HCT116 (cell line): ENCODE measurements at regions not wholly inside any gene's neighbourhood (a gene's known extent, or its start where the extent isn't known, plus 50 kb on each side); places are given as distances from the start of the nearest gene placed in this dataset.

Experiments
- ATAC-seq: fragments of 200-7000 bp; cut with Tn5 transposase; 2 replicates; pipeline ENCODE4 v1.9.1; 2020; ENCODE audit warnings: mild to moderate bottlenecking, moderate library complexity
- BruUV-seq: library from RNA; stranded (reverse); fragments of 400-500 nt; replicated peaks from 2 replicates; lab custom pipeline; 2021; lab: Mats Ljungman, UMichigan
- CTCF ChIA-PET: fragments of 300-600 bp; sonication (Branson Sonifier 250); formaldehyde crosslinking; loops from one replicate; lab custom pipeline; 2021; ENCODE audit warnings: antibody characterized with exemption; lab: Charles Lee
- POLR2A ChIA-PET: fragments of 300-600, 350-600 bp; sonication (Branson Sonifier 250); formaldehyde crosslinking; loops from one replicate; lab custom pipeline; 2021; ENCODE audit warnings: antibody characterized with exemption; lab: Charles Lee
- RAD21 ChIA-PET, 2 experiments: fragments of 300-600 bp; sonication (Branson Sonifier 250); formaldehyde crosslinking; loops; one replicate each; lab custom pipeline; 2023; ENCODE audit warnings: low total read pairs in 2 of 2; ENCODE audit not compliant: uncharacterized antibody in 2 of 2, unreplicated experiment in 2 of 2, low non-redundant PET in 1 of 2; lab: Charles Lee
- DNase-seq: peaks from one replicate; pipeline ENCODE4 v3.0.0-alpha.2; 2010; ENCODE audit warnings: low read depth, low spot score
- H2AFZ ChIP-seq: fragments of 200-600 bp; shearing (Covaris generic), sonication (generic); 2 replicates; pipeline ENCODE4 v1.6.1; 2017; ENCODE audit warnings: low read depth, mixed run types, mixed read lengths, antibody characterized with exemption, low read length; ENCODE audit not compliant: poor library complexity, severe bottlenecking
- H3K27ac ChIP-seq: 2 replicates; pipeline ENCODE4 v1.5.1; 2012; ENCODE audit warnings: low read depth, low read length
- H3K27me3 ChIP-seq: fragments of 200-600 bp; sonication (generic); 2 replicates; pipeline ENCODE4 v1.6.1; 2016; ENCODE audit warnings: mixed run types, low read length, mixed read lengths; ENCODE audit not compliant: insufficient read depth
- H3K36me3 ChIP-seq, 2 experiments: fragments of 200-500 bp in 1 of 2; fragments of 200-600 bp in 1 of 2; sonication (Bioruptor generic) in 1 of 2; sonication (generic) in 1 of 2; 2 replicates each; pipeline versions ENCODE4 v1.5.1 to v1.6.1; 2014 to 2016; ENCODE audit warnings: low read length in 2 of 2, inconsistent platforms in 1 of 2, mixed read lengths in 1 of 2, mixed run types in 1 of 2; ENCODE audit not compliant: insufficient read depth in 2 of 2, control insufficient read depth in 1 of 2
- H3K4me1 ChIP-seq, 2 experiments: fragments of 200-600 bp in 1 of 2; sonication (generic) in 1 of 2; 2 replicates each; pipeline versions ENCODE4 v1.5.1 to v1.6.1; 2012 to 2017; ENCODE audit warnings: low read length in 2 of 2, inconsistent platforms in 1 of 2, mild to moderate bottlenecking in 1 of 2, mixed read lengths in 1 of 2, mixed run types in 1 of 2, moderate library complexity in 1 of 2; ENCODE audit not compliant: insufficient read depth in 2 of 2, control insufficient read depth in 1 of 2
- H3K4me2 ChIP-seq: fragments of 200-600 bp; sonication (generic); 2 replicates; pipeline ENCODE4 v1.6.1; 2017; ENCODE audit warnings: mixed run types, low read length, mixed read lengths
- H3K4me3 ChIP-seq, 2 experiments: fragments of 200-600 bp in 1 of 2; sonication (generic) in 1 of 2; replicated peaks in 1 of 2; 2 replicates each; pipeline ENCODE4 v1.5.1; 2011 to 2016; ENCODE audit warnings: low read length in 2 of 2, control low read depth in 1 of 2, low read depth in 1 of 2, mild to moderate bottlenecking in 1 of 2, mixed read lengths in 1 of 2, mixed run types in 1 of 2
- H3K79me2 ChIP-seq: fragments of 200-600 bp; sonication (generic); 2 replicates; pipeline ENCODE4 v1.6.1; 2017; ENCODE audit warnings: mild to moderate bottlenecking, mixed run types, low read length, moderate library complexity, mixed read lengths; ENCODE audit not compliant: insufficient read depth
- H3K9ac ChIP-seq: fragments of 200-600 bp; sonication (generic); 2 replicates; pipeline ENCODE4 v1.6.1; 2016; ENCODE audit warnings: low read length, mixed read lengths
- H3K9me2 ChIP-seq: fragments of 200-600 bp; sonication (generic), shearing (Covaris generic); 2 replicates; pipeline ENCODE4 v1.6.1; 2017; ENCODE audit warnings: mixed run types, mild to moderate bottlenecking, moderate library complexity; ENCODE audit not compliant: insufficient read depth
- H3K9me3 ChIP-seq, 2 experiments: fragments of 200-500 bp in 1 of 2; fragments of 200-600 bp in 1 of 2; sonication (Bioruptor generic) in 1 of 2; sonication (generic) in 1 of 2; 2 replicates each; pipeline ENCODE4 v1.6.1; 2014 to 2017; ENCODE audit warnings: low read length in 2 of 2, mixed read lengths in 2 of 2, inconsistent platforms in 1 of 2, low read depth in 1 of 2, mild to moderate bottlenecking in 1 of 2, mixed run types in 1 of 2, moderate library complexity in 1 of 2; ENCODE audit not compliant: control insufficient read depth in 1 of 2, insufficient read depth in 1 of 2
- H4K20me1 ChIP-seq: fragments of 200-600 bp; sonication (generic), shearing (Covaris generic); 2 replicates; pipeline ENCODE4 v1.6.1; 2017; ENCODE audit warnings: mixed run types, mild to moderate bottlenecking, moderate library complexity; ENCODE audit not compliant: insufficient read depth
- CBX3 ChIP-seq: IDR thresholded peaks from 2 replicates; pipeline ENCODE4 v1.6.1; 2012; ENCODE audit warnings: low read depth
- CTCF ChIP-seq, 3 experiments: fragments of 200-600 bp in 1 of 3; sonication (generic) in 1 of 3; IDR thresholded peaks in 2 of 3; conservative IDR thresholded peaks in 1 of 3; 2 replicates each; pipeline ENCODE4 v1.5.1; 2012 to 2017; ENCODE audit warnings: low read depth in 2 of 3, low read length in 2 of 3, antibody characterized with exemption in 1 of 3, borderline replicate concordance in 1 of 3, control low read depth in 1 of 3, mild to moderate bottlenecking in 1 of 3, mixed read lengths in 1 of 3, mixed run types in 1 of 3, moderate library complexity in 1 of 3; ENCODE audit not compliant: insufficient read depth in 1 of 3
- EGR1 ChIP-seq: IDR thresholded peaks from 2 replicates; pipeline ENCODE4 v1.6.1; 2012; ENCODE audit warnings: low read depth
- ELF1 ChIP-seq: IDR thresholded peaks from 2 replicates; pipeline ENCODE4 v1.6.1; 2012; ENCODE audit warnings: low read depth, borderline replicate concordance
- RAD21 ChIP-seq: IDR thresholded peaks from 2 replicates; pipeline ENCODE4 v1.6.1; 2012; ENCODE audit warnings: low read depth, mild to moderate bottlenecking
- REST ChIP-seq: IDR thresholded peaks from 2 replicates; pipeline ENCODE4 v1.6.1; 2012; ENCODE audit warnings: low read depth
- YY1 ChIP-seq: IDR thresholded peaks from 2 replicates; pipeline ENCODE4 v1.6.1; 2011; ENCODE audit warnings: low read length, low read depth, moderate library complexity, mild to moderate bottlenecking; ENCODE audit not compliant: insufficient replicate concordance; ENCODE audit errors: extremely low read depth
- ZBTB33 ChIP-seq: IDR thresholded peaks from 2 replicates; pipeline ENCODE4 v1.6.1; 2011; ENCODE audit warnings: mild to moderate bottlenecking, low read length, moderate library complexity; ENCODE audit not compliant: insufficient replicate concordance; ENCODE audit errors: extremely low read depth
- intact Hi-C: fragments of 100-400 bp; cut with micrococcal nuclease; formaldehyde crosslinking; loops from 2 replicates; pipeline ENCODE4 v1.10.0; 2022

GRCh38 chr4:157514711-157515110, 294.2 kb downstream of the GRIA2 start:
- no peaks in the 10 kb centered on the region for H3K36me3 ChIP-seq
- no peaks in the 10 kb centered on the region for H3K79me2 ChIP-seq
- no peak overlapping the region for H3K9ac ChIP-seq
- peak; percentile 57 for ATAC-seq
- H3K4me1 ChIP-seq, result no peaks in the 10 kb centered on the region
- RAD21 ChIA-PET, result no interaction called here
- H3K4me3 ChIP-seq, result no peak overlapping the region
- no peak overlapping the region for H2AFZ ChIP-seq
- no TSS peak for BruUV-seq
- H3K27me3 ChIP-seq, result no peaks in the 10 kb centered on the region
- H3K4me2 ChIP-seq, result no peak overlapping the region
- TF ChIP-seq EGR1 (no peak), RAD21 (peak; percentile 34), REST (no peak), ZBTB33 (no peak), CTCF (IDR thresholded peaks at IDR 0.05 in 2 of 3, conservative IDR thresholded peaks at IDR 0.05 in 1 of 3; ENCODE audit: borderline replicate concordance in 1 of 3, insufficient read depth in 1 of 3, low read depth in 2 of 3, low read length in 2 of 3) (peak; percentile 32 to 58 (median 49); a peak in 5 of 6 replicates), ELF1 (no peak), YY1 (no peak), CBX3 (no peak)
- TF ChIP-seq, all 23 proteins: peak for 2
- no peak for DNase-seq
- H3K9me2 ChIP-seq, result no peaks in the 10 kb centered on the region
- H4K20me1 ChIP-seq, result no peaks in the 10 kb centered on the region
- ChIA-PET CTCF (interaction anchor here (0.6 to 1.2 kb wide), 2 partner anchors 12 to 114 kb away, joined by 3 to 4 read pairs; no protein-coding TSS in a partner anchor), POLR2A (no interaction called here)
- no peak overlapping the region for H3K27ac ChIP-seq
- H3K9me3 ChIP-seq, result no peaks in the 10 kb centered on the region
- intact Hi-C loops, result loop anchor here (10.0 kb wide), 2 partner anchors 290 to 460 kb away; partner anchors contain the start of gene GRIA2
